Skeletal muscle tissue (tissue), 3 donors: ENCODE measurements at regions not wholly inside any gene's neighbourhood (a gene's known extent, or its start where the extent isn't known, plus 50 kb on each side); places are given as distances from the start of the nearest gene placed in this dataset.

Experiments used
- H3K27ac ChIP-seq: one replicate; pipeline ENCODE4 v1.7.0; 2013; ENCODE audit warnings: mild to moderate bottlenecking, low read depth, low read length, inconsistent platforms
- H3K27me3 ChIP-seq, 3 donors: one replicate each; pipeline ENCODE4 v1.7.0; 2013; ENCODE audit warnings: low read length in 3 of 3; ENCODE audit not compliant: control insufficient read depth in 3 of 3, insufficient read depth in 3 of 3
- H3K36me3 ChIP-seq, 3 donors: one replicate each; pipeline ENCODE4 v1.7.0; 2013; ENCODE audit warnings: low read length in 3 of 3; ENCODE audit not compliant: control insufficient read depth in 3 of 3, insufficient read depth in 3 of 3
- H3K4me1 ChIP-seq, 3 donors: one replicate each; pipeline ENCODE4 v1.7.0; 2013; ENCODE audit warnings: low read length in 3 of 3, mild to moderate bottlenecking in 3 of 3; ENCODE audit not compliant: control insufficient read depth in 3 of 3, insufficient read depth in 3 of 3
- H3K4me3 ChIP-seq, 3 donors: one replicate each; pipeline ENCODE4 v1.7.0; 2013; ENCODE audit warnings: low read length in 3 of 3
- H3K9ac ChIP-seq, 3 donors: one replicate each; pipeline ENCODE4 v1.7.0; 2013; ENCODE audit warnings: low read length in 3 of 3, mild to moderate bottlenecking in 3 of 3, moderate library complexity in 2 of 3, low read depth in 1 of 3
- H3K9me3 ChIP-seq, 3 donors: one replicate each; pipeline ENCODE4 v1.7.0; 2013; ENCODE audit warnings: low read length in 3 of 3; ENCODE audit not compliant: control insufficient read depth in 3 of 3
- donor health status: Osteomylitis.

DNA sequence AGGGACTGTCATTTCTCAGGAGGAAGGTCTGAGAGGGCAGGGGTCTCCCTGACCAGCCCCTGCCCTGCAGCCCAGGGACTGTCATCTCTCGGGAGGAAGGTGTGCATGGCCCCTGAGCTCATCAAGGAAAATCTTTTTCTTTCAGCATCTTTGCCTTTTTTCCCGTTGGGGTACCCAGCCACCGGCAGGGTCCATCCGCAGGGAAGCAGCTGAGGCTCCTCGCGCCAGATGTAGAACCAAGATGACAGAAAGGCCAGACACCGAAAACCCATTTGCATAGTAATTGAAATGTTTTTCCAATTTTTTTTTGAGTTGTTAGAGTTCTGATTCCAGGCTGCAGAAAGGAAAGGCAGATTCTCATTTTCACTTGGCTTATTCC is 613.9 kb downstream of the TBC1D22A start:
- Histone ChIP-seq H3K4me1 (no peaks in the 10 kb centered on the region), H3K27ac (no peak overlapping the region), H3K9ac (no peak overlapping the region), H3K9me3 (no peaks in the 10 kb centered on the region), H3K27me3 (peaks cover 4 to 47% (median 14%) of the 10 kb centered on the region in 3 donors), H3K4me3 (no peak overlapping the region), H3K36me3 (no peaks in the 10 kb centered on the region)

DNA sequence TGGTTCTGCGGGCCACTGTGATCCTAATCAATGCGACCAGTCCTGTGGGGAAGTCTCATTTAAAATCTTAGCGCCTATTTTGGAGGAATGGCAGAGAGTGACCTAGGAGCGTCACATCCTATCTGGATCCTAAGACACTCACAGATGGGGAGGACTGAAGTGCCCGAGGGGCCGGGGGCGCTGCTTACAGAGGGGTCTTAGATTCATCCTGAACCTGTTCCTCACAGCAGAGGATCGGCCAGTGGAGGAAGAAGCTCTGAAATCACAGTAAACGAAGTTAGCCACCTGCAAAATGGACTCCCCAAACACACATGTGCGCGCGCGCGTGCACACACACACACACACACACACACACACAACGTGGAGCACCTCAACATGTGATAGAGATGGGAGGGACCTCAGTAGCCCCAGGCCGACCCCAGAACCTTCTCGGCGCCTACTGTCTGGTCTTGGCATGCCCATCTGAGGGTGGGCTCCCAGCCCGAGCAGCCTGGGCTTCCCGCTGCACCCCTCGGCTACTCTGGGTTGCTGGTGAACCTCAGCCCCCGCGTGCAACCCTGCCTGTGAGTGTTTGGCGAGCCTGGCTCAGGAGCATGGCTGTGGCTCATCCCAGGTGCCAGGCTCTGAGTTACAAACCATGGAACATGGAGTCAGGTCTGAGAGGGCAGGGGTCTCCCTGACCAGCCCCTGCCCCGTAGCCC is 613.3 kb downstream of the TBC1D22A start:
- Histone ChIP-seq H3K27ac (no peak overlapping the region), H3K9me3 (no peaks in the 10 kb centered on the region), H3K4me3 (no peak overlapping the region), H3K4me1 (no peaks in the 10 kb centered on the region), H3K27me3 (peaks cover 4 to 52% (median 14%) of the 10 kb centered on the region in 3 donors), H3K9ac (no peak overlapping the region), H3K36me3 (no peaks in the 10 kb centered on the region)

DNA sequence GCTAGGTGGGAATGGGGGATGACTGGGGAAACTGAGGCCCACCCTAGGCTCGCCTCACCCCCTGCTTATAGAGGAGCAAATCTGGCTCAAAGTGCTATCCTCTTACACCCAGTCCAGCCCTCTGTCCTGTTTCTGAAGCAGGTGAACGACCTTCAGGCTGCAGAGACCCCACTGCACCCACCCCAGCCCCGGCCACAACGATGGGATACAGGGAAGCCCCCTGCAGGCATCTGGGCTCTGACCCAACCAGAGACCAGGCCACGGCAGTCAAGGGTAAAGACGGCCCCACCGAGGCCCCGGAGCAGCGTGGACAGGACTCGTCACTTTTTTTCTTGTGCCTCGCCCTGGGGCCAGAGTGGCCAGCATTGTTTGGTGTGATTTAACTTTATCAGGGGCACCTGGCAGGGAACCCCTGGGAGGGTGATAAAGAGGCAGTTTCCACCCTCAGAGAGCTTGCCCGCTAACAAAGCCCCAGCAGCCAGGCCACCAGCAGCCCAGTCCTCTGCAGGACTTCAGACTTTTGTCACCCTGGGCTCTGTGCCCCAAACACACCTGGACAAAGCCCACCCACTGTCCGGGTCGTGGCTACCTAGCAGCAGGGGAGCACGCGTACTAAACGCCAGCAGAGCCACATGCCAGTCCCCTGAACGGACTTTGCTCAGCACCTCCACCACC is 612.6 kb downstream of the TBC1D22A start:
- Histone ChIP-seq H3K9ac (no peak overlapping the region), H3K4me1 (no peaks in the 10 kb centered on the region), H3K27ac (no peak overlapping the region), H3K27me3 (peaks cover 4 to 55% (median 14%) of the 10 kb centered on the region in 3 donors), H3K36me3 (no peaks in the 10 kb centered on the region), H3K9me3 (no peaks in the 10 kb centered on the region), H3K4me3 (no peak overlapping the region)

DNA sequence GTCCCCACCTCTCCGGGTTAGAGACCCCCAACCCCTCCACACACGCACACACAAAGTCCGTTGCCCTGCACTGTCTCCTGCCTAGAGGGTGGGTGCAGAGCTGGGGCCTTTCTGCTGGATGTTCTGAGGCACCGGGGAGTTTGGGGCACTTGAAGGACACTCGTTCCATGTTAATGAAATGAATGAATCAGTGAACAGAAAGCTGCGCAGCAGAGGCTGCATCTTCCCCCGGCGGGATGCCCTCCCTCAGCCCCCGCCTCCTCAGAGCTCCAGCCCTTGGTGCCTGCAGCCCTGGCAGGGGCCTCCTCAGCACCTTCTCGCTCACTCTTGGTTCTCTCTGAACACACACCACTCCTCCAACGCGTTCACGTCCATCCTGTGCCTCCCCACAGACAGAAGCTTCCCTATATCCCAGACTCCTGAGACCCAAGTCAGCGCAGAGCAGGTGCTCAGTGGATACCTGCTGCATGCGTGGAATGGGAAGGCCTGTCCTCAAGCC is 611.9 kb downstream of the TBC1D22A start:
- no peaks in the 10 kb centered on the region for H3K36me3 ChIP-seq
- no peak overlapping the region for H3K9ac ChIP-seq
- H3K27me3 ChIP-seq, result peaks cover 4 to 55% (median 14%) of the 10 kb centered on the region in 3 donors
- H3K4me3 ChIP-seq, result no peak overlapping the region
- H3K27ac ChIP-seq, result no peak overlapping the region
- no peaks in the 10 kb centered on the region for H3K4me1 ChIP-seq
- H3K9me3 ChIP-seq, result no peaks in the 10 kb centered on the region

DNA sequence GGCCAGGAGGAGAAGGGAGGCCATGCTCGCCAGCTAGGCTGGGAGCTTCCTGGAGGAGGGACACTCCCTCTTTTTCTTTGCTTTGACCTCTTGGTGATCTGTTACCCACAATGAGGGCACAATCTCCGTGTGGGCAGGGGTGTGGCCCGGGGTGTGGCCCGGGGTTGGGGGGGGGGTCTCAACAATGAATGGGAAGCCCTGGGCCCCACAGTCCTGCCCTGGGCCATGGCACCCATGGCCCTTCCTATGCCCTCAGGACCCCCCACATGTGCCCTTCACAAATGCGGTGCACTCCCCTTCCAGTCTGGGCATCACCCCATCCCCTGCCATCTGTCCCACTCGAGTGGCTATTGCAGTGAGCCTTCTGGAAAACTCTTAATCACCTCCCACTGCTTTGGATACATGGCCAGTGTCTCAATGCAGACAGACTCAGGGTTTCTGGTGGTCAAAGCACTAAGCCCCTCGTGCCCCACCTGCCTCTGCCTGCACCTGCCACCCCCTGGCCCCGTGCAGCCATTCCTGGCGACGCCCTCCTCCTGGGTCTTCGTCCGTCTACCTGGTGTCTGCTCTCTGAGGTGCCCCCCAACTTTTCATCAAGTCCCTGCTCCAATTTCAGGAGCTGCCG is 611.3 kb downstream of the TBC1D22A start:
- Histone ChIP-seq H3K27ac (no peak overlapping the region), H3K27me3 (peaks cover 4 to 55% (median 14%) of the 10 kb centered on the region in 3 donors), H3K4me3 (no peak overlapping the region), H3K9me3 (no peaks in the 10 kb centered on the region), H3K4me1 (no peaks in the 10 kb centered on the region), H3K36me3 (no peaks in the 10 kb centered on the region), H3K9ac (no peak overlapping the region)

DNA sequence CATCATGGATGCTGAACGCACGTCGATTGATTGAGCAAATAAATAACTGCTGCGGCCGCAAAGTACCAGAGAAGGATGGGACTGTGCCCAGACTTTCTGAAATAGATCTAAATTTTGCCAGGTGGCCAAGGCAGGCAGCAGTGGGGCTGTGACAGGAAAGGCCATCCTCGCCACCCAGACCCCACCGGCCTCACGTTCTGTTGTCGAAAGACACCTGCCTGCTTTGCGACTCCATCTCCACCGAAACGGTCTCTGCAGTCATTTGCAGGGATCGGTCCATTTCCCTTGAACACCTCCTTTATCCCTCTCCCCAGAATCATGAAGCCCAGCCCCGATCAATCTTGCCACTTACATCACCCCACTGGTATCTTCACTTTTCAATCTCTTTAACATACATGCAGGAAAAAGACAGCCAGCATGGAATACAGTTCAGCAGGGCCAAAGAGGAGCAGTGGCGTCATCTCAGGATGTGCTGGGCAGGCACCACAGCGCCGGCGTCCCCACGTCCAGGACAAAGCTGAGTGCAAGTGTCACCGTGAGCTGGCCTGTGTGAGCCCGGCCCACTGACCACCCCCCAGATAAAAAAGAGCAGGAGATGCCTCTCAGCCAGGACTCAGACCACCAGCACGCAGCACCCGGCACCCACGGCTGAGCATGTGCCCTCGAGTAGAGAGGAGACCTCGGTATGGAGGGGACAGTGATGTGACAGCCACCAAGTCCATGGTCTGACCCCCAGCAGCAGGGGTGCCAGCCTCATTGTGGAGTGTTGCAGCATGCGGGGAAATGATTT is 610.3 kb downstream of the TBC1D22A start:
- no peaks in the 10 kb centered on the region for H3K4me1 ChIP-seq
- no peak overlapping the region for H3K27ac ChIP-seq
- peaks cover 4 to 55% (median 14%) of the 10 kb centered on the region in 3 donors for H3K27me3 ChIP-seq
- no peak overlapping the region for H3K9ac ChIP-seq
- no peaks in the 10 kb centered on the region for H3K9me3 ChIP-seq
- no peak overlapping the region for H3K4me3 ChIP-seq
- H3K36me3 ChIP-seq, result no peaks in the 10 kb centered on the region

DNA sequence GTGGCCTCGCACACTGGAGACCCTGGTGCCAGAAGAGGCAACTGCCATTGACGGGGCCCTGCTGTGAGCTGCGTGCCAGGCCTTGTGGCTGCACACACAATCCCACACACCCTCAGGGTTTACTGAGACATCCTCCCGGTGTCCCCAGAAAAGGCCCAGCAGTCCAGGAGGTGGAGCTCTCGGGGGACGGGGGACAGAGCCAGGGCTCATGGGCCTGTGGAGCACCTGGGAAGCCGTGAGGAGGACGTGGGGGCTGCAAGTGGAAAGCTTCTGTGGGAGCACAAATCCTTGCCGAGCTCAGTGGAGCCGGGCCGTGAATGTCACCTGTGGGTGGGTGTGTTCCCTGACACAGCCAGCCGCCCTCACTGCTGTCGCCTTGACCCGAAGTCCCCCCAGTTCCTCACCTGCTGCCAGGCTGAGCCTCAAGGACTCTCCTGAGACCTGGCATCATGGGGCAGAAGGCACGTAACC is 609.7 kb downstream of the TBC1D22A start:
- H3K4me3 ChIP-seq, result no peak overlapping the region
- no peak overlapping the region for H3K9ac ChIP-seq
- H3K27me3 ChIP-seq, result peaks cover 4 to 59% (median 14%) of the 10 kb centered on the region in 3 donors
- no peaks in the 10 kb centered on the region for H3K36me3 ChIP-seq
- no peaks in the 10 kb centered on the region for H3K4me1 ChIP-seq
- H3K27ac ChIP-seq, result no peak overlapping the region
- H3K9me3 ChIP-seq, result no peaks in the 10 kb centered on the region

DNA sequence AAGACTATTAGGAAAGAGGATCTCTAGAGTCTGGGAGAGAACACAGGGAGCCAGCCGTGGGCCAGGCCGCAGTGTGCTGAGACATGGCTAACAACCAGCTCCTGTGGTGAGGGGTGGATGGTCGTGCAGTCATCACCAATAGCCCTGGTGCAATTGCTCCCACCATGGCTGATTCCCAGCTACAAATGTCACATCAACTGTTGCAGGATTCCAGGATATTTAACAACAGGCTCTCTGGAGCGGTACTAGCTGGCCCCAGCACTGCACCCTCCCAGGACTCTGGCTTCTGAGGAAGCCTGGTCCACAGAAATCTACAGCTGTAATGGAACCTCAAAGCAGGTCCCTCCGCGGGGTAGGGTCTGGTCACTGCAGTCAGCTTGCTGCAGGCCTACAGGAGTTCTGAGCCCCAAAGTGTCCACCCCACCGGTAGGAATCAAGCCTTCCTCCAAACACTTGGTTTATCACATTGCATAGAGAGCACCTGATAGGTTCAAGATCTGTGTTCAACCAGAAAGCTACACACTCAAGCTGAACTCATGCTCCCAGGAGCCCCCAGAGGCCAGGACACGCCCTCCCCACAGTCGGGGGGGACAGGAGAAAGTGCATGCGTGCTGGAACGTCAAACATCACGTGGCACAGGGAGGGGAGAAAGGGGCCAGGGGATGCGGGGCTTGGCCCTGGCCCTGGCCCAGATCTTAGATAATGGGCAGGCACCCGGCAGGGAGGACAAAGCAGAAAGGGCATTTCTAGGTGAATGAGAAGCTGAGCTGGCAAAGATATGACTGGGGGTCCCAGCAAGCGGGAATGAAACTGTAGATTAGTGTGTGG is 609.0 kb downstream of the TBC1D22A start:
- Histone ChIP-seq H3K27ac (no peak overlapping the region), H3K4me1 (no peaks in the 10 kb centered on the region), H3K9ac (no peak overlapping the region), H3K4me3 (no peak overlapping the region), H3K36me3 (no peaks in the 10 kb centered on the region), H3K27me3 (peaks cover 4 to 56% (median 10%) of the 10 kb centered on the region in 3 donors), H3K9me3 (no peaks in the 10 kb centered on the region)
